IPS DF 4.7 (cell line): ENCODE measurements at regions not wholly inside any gene's neighbourhood (a gene's known extent, or its start where the extent isn't known, plus 50 kb on each side); places are given as distances from the start of the nearest gene placed in this dataset.
"Not testable (repeated sequence)": the region's sequence is repeated elsewhere in the genome, so short reads cannot be mapped to it uniquely, and the experiment has no call there.

Experiments used
- DNase-seq: peaks from one replicate; pipeline ENCODE4 v3.0.0-alpha.2; 2013; ENCODE audit warnings: low spot score; ENCODE audit errors: extremely low read depth

DNA sequence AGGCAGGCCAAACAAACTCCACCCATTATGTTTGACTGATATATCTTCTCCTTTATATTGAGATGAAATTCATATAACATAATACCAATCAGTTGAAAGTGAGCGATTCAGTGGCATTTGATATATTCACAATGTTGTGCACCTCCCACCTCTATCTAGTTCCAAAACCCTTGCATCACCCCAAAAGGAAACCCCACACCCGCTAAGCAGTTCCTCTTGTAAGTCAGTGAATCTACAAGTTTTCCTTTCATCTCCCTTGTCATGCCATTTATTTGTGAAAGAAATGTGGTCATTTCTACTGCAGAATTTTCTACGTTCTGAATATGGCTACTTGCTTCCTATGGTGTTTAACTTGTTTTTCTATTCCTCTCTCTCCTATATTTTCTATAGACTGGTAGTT, 99.4 kb upstream of the PTPN3 start:
- DNase-seq: no peak

DNA sequence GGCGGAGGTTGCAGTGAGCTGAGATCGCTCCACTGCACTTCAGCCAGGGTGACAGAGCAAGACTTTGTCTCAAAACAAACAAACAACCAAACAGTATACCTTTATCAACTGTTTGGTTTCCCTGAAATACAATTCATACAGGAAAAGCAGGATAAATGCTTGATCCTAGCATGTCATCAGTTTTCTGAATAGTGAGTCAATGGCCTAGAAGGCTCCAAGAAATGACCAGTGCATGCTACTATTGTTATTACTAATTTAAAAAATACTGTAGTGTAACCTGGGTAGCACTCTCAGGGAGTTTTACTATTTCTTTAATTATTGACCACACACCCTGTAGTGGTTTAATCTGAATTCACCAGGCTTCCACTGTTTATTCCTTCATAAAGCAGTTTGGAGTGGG, 101.0 kb upstream of the PTPN3 start:
- no peak for DNase-seq

DNA sequence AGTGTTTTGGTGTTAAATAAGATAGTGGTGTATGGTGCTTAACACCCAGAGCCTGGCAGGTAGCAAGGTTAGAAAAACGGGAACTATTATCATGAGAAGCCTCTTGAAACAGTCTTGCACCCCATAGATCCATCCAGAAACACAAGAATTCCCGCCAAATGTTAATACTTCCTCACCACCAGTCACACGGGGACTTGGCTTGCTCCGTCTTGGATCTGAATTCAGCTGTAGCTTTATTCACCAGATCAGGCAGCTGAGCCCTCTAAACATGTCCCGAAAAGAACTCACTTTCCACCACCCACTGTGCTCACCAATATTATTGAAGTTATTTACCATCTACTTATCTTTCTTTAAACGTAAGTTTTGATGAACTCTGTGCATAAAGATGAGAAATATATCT, 101.6 kb upstream of the PTPN3 start:
- DNase-seq: no peak

DNA sequence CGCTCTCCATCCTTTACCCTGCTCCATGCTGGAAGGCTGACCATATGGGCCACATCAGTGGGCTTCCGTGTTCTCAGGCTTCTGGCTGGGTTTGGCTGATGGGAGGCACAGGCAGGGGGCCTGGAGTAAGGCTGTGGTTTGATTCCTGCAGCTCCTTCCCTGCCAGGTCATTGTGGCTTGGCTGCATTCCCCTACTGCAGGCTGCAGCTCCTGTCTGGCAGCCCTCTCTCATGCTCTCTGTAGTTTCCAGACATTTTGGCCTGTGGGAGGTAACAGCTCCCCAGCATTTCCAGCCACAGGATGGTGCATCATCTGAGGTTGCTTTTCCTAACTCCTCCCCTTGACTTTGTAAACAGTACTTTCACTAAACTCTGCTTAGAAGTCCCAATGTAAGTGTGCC, 102.0 kb upstream of the PTPN3 start:
- DNase-seq: no peak

DNA sequence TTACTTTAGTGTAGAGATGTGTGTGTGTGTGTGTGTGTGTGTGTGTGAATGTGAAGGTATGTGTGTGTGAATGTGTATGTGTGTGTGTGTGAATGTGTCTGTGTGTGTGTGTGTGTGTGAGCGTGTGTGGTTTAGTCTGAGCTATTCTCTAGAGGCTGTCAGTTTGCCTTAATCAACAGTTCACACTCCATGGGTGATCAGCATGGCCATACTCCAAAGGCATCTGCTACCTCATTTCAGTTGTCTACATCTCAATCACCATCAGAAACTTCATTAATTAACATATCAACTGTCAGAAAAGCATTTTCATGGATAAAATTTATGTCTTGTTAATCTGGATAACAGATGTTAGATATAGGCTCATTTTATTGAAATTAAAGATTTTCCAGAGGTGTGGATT, 103.1 kb upstream of the PTPN3 start:
- no peak for DNase-seq

DNA sequence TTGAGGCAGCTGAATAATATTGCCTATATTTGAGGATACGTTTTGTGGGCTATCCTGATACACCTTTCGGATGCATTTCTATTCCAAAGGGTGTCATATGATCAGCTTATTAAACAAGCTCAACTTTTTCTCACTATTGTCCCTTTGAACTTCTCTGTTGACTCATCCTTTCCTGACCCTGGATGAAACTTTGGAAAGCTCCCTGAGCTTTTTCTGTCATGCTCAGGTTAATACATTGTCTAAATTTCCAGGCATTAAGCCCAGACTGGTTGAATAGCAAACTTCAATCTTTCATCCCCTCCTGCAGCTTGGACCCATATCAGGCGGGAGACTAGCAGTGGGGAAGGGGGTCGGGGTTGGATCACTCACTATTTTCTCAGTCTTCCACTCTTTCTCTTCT, 104.9 kb upstream of the PTPN3 start:
- no peak for DNase-seq

DNA sequence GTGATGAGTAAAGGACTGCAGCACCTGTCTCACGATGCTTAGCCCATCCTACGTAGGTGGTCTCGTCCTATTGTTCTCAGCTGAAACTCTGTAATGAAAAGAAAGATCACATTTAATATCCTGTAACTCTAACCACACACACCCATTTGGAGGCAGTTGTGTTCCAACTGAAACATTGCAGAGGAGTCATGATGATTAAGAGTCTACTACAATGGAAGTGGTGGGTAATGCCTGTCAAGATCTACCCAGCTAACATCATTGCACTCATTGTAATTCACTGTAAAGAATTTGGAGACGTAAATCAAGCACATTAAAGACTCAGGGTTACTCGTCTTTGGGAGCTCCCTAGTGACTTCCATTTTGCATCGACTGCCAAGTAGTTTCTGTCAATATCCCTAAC, 106.0 kb upstream of the PTPN3 start:
- DNase-seq: no peak

DNA sequence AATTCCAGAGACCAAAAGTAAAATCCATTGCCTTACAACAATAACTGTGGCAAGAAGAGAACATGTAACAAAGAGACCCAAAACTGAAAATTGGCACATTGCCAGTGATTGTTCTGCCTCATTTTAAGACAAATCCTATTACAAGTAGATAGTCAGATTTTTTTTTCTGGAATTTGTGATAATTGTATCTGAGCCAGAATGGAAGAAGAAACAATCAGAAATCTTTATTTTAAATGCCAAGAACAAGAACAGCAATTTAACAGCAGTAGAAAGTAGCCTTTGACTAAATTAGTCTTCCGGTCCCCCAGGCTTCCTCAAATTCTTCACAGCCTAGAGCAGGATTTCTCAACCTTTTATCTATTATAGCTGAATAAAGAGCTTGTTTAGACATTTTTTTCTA, 106.7 kb upstream of the PTPN3 start:
- DNase-seq: no peak

DNA sequence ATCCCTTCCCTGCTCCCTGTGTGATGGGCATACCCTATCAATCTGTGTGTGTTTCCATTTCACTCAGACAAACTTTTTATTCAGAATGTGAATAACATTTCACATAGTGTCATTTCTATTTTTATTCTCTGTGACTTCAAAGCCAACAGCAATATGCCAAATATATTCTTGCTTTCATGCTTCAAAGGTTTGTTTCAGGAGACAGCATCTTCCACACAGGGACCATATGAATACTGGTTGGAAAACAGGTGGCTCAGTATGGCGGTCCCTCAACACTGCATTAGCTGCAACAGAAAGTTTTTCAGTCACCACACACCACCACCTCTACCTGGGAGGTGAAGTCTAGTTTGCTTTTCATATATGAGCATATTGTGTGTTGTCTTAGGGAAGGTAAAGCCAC, 111.0 kb upstream of the PTPN3 start:
- no peak for DNase-seq

DNA sequence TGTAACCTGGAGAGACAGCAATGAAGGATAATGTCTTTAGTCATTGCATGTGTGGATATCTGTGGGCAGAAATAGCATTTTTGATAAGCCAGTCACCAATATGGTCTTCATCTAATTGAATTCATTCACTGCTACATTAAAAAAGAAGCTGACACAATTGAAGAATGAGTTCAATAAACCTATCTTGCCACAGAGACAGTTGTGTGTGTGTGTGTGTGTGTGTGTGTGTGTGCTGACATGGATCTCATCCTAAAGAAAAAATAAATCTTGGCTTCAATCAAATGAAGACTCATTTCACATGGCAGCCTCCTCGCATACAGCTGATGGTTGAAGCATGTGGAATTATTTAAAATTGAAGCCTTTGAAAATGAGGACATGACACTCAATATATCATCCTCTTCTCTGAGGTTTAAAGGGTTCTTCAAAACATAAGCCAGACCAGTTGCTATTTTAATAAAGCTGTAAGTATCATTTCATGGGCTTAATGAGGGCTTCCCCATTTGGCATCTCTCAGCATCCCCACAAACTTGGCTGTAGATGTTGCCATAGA, 118.5 kb upstream of the PTPN3 start:
- DNase-seq: no peak

DNA sequence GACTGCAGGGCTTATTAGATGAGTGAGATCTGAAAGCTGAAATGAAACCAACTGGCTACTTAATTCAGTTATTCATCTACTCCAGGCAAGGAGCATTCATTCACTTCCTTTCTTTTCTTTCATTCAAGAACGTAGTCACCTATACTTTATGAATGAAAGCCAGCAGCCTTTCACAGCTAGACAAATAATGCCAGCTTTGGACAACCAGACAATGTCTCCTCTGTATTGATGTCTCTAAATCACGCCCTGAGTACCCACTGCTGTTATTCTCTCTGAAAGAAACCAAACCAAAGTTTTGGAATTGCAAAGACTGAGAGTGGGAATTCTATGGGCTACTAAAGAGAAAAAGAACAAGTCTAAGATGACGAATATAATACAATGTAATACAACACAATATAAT, 121.2 kb upstream of the PTPN3 start:
- DNase-seq: no peak

DNA sequence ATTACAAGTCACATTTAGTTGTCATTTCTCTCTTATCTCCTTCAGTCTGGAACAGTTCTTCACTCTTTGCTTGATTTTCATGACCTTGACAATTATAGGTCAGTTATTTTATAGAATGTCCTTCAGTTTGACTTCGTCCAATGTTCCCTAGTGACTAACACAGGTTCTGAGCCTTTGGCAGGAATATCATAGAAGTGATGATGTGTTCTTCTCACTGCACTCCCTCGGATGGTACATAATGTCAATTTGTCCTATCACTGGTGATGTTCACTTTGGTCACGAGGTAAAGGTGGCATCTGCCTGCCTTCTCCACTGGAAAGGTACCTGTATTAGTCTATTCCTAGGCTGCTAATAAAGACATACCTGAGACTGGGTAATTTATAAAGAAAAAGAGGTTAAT, 126.0 kb upstream of the PTPN3 start:
- no peak for DNase-seq

DNA sequence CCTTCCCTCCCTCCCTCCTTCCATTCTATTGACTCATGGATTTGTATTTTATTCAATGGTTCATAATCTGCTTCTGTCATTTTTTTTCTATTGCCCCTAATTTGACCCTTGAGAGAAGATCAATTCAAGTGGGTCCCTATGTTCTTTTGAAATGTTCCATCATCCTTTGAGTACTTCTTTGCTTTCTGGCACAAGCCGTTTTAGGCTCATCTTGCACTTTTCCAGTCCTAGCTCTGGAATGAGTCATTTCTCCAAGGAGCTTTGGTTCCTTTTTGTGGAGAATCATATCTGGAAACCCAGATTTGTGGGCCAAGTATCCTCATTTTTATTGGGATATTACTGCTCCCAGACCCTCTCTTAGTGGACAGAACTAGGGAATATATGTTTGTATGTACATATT, 126.8 kb upstream of the PTPN3 start:
- DNase-seq: no peak

DNA sequence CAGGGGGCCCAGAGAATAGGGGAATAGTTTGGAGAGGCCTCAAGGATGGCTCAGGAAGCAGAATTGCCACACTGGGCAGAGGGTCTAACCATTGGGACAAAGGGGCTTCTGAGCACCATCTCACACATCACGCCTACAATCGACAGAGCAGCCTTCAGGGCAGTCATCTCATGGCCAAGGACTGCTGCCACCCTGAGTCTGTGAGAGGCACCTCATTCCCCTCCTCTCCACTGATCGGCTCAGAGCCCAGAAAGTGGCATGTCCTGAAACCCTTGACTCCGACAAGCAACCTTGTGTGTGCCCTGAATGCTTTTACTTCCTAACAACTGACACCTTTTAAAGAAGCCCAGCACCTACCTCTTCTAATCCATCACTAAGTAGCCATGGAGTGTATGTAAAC, 128.9 kb upstream of the PTPN3 start:
- DNase-seq: no peak

DNA sequence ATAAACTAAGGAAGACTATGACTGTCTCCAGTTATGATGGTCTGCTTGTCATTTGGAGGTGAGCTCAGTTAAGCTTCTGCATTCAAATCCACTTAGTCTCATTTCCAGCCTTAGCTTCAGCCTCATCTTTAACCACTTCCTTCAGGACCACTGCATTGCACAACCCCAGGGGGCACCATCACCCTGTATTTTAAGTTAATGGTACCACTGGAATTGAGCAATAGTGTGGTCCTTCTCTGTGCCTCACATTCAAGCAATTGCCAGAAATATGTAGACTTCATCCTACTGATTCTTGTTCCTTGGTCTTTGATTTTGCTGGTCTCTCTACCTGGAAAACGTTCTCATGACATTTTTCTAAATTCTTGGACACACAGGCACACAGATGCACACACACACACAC, 131.5 kb upstream of the PTPN3 start:
- no peak for DNase-seq

DNA sequence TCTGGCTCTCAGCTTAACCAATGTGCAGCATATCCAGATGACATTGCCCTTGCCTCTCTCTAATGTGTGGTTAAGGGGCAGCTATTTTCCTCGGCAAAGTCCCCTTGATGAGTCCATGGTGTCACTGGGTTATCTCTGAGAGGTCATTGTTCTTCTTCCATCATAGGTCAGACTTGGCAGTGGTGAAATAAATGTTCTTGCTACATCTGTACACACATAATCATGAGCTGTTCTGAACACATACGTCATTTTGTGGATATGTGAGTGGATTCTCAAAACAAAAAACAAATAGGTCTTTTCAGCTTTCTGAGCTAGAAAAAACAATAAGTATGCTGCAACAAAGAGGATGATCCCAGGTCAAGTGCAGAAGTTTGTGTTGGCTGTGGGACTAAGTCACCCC, 134.7 kb upstream of the PTPN3 start:
- DNase-seq: no peak

DNA sequence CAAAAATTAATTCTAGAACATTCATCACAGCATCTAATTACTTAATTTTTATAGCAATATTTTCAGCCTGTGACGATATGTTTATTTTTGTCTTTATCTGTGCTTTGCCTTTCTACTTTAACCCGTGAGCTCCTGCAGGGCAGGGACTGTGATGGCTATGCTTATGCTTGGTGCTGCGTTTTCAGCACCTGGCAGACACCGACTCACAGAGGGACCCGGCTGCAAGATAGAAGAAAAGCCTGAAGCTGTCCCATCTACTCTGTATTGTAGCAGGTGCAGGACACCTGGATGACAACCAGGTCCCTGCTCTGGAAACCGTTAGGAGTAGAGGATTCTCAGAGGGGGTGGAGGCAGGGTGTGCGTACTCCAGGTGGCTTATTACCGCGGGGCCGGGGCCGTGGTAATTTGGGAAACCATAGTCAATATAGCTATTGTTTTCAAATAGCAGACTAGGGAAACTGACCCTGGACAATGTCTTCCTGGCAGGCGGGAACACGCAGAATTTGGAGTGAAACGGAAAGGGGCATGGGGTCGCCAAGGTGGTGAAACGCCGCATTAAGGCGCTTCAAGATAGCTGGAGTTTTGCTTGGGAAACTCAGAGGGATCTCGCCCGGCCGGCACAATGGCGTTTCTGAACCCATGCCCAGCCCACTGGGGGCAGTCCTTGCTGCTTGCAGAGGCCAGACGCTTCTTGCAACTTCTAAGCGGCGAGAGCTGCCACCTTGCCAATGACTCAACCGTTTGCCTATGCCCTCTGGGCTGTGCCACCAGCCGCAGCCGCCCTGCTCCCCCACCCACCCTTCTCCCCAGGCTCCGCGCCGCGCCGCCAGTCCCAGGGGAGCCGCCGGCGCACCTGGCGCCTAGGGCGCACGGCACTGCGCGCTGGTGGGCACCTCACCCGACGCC, 140.1 kb upstream of the PALM2AKAP2 start:
- DNase-seq: no peak

DNA sequence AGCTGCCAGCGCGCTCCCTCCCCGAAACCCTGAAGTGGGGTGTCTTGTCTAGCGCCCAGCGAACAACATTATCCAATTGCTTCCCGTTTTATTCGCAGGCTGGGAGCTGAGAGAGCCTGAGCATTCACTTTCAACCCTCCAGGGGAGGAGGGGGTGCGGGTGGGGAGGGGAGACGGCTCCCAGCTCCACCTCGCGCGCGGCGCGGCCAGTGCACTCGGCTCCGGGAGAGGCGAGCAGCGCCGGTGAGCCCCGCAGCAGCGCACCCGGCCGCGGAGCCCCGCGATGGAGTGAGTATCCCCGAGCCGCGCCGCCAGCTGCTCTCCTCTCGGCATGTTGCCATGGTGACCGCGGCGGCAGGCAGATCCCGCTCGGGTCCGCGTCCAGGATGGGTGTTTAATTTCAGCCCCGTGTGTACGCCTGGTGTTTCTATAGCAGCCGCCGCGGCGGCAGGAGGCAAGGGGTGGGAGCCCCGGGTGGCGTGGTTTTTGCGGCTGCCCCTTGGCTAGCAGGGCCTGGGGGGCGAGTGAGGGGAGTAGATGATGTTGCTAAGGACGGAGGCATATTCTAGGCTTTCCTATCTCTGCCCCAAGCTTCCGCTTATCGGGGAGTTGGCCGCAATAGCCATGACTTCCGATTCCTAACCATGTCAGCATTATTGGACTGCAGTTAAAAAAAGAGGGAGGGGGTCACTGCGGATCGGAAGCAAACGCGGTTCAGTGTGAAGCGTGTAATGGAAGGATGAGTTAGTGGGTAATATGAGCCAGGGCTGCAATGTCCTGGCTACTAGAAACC, 139.2 kb upstream of the PALM2AKAP2 start:
- no peak for DNase-seq

DNA sequence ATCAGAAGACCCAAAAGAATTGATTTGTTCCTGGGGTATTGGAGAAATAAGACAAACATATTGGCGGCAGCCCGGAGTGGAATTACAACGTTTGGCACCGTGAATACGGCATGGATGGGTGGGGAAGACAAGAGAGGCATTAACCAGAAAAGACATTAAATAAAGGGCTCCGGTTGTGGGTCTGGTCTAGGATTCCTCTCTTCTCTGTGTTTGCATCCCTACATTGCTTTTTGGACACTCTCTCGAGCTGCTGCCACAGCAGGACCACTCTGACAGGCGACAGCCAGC, 138.7 kb upstream of the PALM2AKAP2 start:
- no peak for DNase-seq

DNA sequence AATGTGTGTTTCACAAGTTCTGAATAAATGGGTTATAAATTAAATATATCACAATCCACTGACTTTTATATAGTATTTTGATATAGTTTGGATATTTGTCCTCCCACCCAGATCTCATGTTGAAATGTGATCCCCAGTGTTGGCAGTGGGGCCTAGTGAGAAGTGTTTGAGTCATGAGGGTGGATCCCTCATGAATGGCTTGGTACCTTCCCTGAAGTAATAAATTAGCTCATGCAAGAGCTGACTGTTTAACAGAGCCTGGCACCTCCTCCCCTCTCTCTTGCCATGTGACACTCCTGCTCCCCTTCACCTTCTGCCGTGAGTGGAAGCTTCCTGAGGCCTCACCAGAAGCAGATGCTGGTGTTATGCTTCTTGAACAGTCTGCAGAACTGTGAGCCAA, 127.9 kb upstream of the PALM2AKAP2 start:
- DNase-seq: no peak

DNA sequence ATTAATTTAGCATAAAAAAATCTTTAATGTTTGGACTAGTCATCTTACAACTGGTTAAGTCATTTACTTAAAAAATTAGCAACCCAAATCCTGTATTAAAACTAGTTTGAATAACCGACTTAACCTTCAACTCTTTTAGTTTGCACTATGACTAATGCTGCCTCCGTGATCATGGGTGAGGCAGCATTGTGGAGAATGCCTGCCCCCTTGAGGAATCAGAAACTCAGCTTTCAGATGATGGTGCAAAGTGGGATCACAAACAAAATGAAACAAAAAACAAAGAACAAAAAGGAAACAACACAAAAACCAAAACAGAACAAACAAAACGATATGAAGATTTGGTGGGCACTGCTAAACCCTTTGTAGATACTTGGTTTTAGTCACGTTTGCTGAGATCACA, 127.0 kb upstream of the PALM2AKAP2 start:
- DNase-seq: peak; percentile 33

DNA sequence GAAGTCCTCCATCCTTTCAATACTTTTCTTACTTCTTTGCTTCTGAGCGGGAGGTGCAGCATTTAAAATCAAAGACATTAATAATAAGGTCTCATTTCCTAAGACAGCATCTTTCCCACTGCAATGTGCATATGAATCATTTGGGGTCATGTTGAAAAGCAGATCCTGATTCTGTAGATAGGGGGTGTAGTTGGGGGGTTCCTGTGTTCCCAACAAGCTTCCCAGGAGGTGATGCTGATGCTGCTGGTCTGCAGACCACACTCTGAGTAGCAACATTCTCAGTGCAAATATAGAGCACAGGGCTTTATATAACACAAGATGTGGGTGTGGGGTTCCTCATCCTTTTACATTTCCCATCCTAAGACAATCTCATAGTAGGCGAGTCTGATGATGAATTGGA, 126.5 kb upstream of the PALM2AKAP2 start:
- DNase-seq: no peak

DNA sequence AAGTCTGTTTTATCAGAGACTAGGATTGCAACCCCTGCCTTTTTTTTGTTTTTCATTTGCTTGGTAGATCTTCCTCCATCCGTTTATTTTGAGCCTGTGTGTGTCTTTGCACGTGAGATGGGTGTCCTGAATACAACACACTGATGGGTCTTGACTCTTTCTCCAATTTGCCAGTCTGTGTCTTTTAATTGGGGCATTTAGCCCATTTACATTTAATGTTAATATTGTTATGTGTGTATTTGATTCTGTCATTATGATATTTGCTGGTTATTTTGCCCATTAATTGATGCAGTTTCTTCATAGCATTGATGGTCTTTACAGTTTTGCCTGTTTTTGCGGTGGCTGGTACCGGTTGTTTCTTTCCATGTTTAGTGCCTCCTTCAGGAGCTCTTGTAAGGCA, 116.0 kb upstream of the PALM2AKAP2 start:
- DNase-seq: not testable (repeated sequence)
